ENCODE measurements at regions not wholly inside any gene's neighbourhood (a gene's known extent, or its start where the extent isn't known, plus 50 kb on each side); places are given as distances from the start of the nearest gene placed in this dataset.

GRCh38 chr5:124670722-124671184 lies 75.7 kb downstream of the ZNF608 start:
- Histone ChIP-seq H3K56ac (replicated peaks; ENCODE audit: insufficient read length, low read depth, low read length) (no peak overlapping the region), H3K4me1 (replicated peaks in 1 of 4; ENCODE audit: control insufficient read depth in 3 of 4, insufficient read depth in 4 of 4, low read length in 3 of 4) (peaks cover 2 to 19% (median 9%) of the 10 kb centered on the region in 4 experiments; a peak in 6 of 7 replicates), H2BK12ac (ENCODE audit: low read depth, low read length) (no peak overlapping the region), H3K4me2 (ENCODE audit: insufficient read depth in 1 of 2, low read depth in 2 of 2, low read length in 2 of 2) (0 out of 4 replicates have a peak overlapping the region, but pooled peaks of 1 of the 2 experiments have one; percentile 20), H3K9ac (replicated peaks in 1 of 4; ENCODE audit: extremely low read depth in 1 of 4, low read depth in 3 of 4, low read length in 3 of 4) (no peak overlapping the region), H2AFZ (ENCODE audit: low read length) (no peak overlapping the region), H3K9me3 (ENCODE audit: insufficient read depth in 2 of 2, low read depth in 1 of 2, low read length in 1 of 2) (no peaks in the 10 kb centered on the region), H4K20me1 (replicated peaks in 1 of 2; ENCODE audit: control insufficient read depth in 1 of 2, insufficient read depth in 2 of 2, low read length in 2 of 2) (peaks cover 2 to 4% of the 10 kb centered on the region in 2 experiments), H3K4ac (replicated peaks; ENCODE audit: insufficient read length, low read depth, low read length) (no peak overlapping the region), H3K14ac (ENCODE audit: insufficient read length) (no peak overlapping the region), H3K23ac (ENCODE audit: insufficient read length) (no peak overlapping the region), H3K4me3 (ENCODE audit: extremely low read depth in 1 of 4, insufficient read depth in 2 of 4, low read depth in 3 of 4, low read length in 4 of 4) (no peak overlapping the region), H3K27ac (ENCODE audit: low read depth, low read length) (no peak overlapping the region), H3K27me3 (replicated peaks in 1 of 4; ENCODE audit: control insufficient read depth in 3 of 4, extremely low read depth in 1 of 4, insufficient read depth in 3 of 4, low read length in 3 of 4) (no peaks in the 10 kb centered on the region), H3K23me2 (ENCODE audit: low read depth, low read length) (no peaks in the 10 kb centered on the region), H2BK120ac (replicated peaks; ENCODE audit: low read depth, low read length) (no peak overlapping the region), H2AK5ac (ENCODE audit: low read depth, low read length) (no peak overlapping the region), H2BK20ac (ENCODE audit: low read length) (no peak overlapping the region), H2BK15ac (ENCODE audit: low read length) (no peak overlapping the region), H3K36me3 (ENCODE audit: control insufficient read depth in 2 of 4, insufficient read depth in 4 of 4, low read length in 3 of 4) (no peaks in the 10 kb centered on the region; a peak in 1 of 8 replicates), H3K18ac (ENCODE audit: extremely low read depth, low read length) (no peak overlapping the region), H3K79me2 (ENCODE audit: control insufficient read depth in 1 of 2, insufficient read depth in 2 of 2, low read length in 2 of 2) (peaks cover 4 to 99% of the 10 kb centered on the region in 2 experiments), H4K91ac (replicated peaks; ENCODE audit: insufficient read length, low read length) (no peak overlapping the region), H2BK5ac (ENCODE audit: low read depth, low read length) (no peak overlapping the region), H3K79me1 (ENCODE audit: low read depth, low read length) (peaks cover 13% of the 10 kb centered on the region), H4K8ac (ENCODE audit: extremely low read depth, insufficient read depth, low read length) (no peak overlapping the region), H4K5ac (ENCODE audit: insufficient read length, low read depth, low read length) (no peak overlapping the region)
- FAIRE-seq, result peak; percentile 42
- ChIA-PET POLR2A (ENCODE audit: partially characterized antibody) (interaction anchor here (0.6 to 1.5 kb wide), 3 partner anchors 8 to 12 kb away, joined by 3 to 5 read pairs (median 3); no protein-coding TSS in a partner anchor), CTCF (ENCODE audit: partially characterized antibody) (no interaction called here)
- no peak for DNase-seq (ENCODE audit: low read depth in 1 of 2, low spot score in 2 of 2)
- 58% methylated on average over 3 of the region's 3 CpGs; no CpG with 5 or more reads in 1 of the 2 experiments for WGBS, 2 experiments (ENCODE audit: extremely low coverage in 1 of 2, insufficient coverage in 1 of 2, insufficient read length in 1 of 2, insufficient replicate concordance in 2 of 2, low coverage in 1 of 2, low lambda C conversion rate in 2 of 2, missing lambda C conversion rate in 1 of 2)
- no peak for TF ChIP-seq GTF2F1 (IDR thresholded peaks at IDR 0.05; ENCODE audit: borderline replicate concordance, low read depth, low read length)
- TF ChIP-seq ATF2 (IDR thresholded peaks at IDR 0.05; ENCODE audit: low read length), result no peak
- no peak for TF ChIP-seq CBX8 (IDR thresholded peaks at IDR 0.05; ENCODE audit: borderline replicate concordance, low read depth, low read length)
- no peak for TF ChIP-seq BRCA1 (IDR thresholded peaks at IDR 0.05; ENCODE audit: low read depth, low read length)
- TF ChIP-seq BCL11A (IDR thresholded peaks at IDR 0.05; ENCODE audit: low read depth in 2 of 2, low read length in 2 of 2), result no peak
- TF ChIP-seq CHD2 (IDR thresholded peaks at IDR 0.05; ENCODE audit: low read length), result no peak
- TF ChIP-seq ZNF274 (IDR thresholded peaks at IDR 0.05; ENCODE audit: borderline replicate concordance, extremely low read depth, low read length), result no peak
- TF ChIP-seq CTCF (IDR thresholded peaks at IDR 0.05; ENCODE audit: control extremely low read depth in 1 of 3, insufficient read depth in 1 of 3, low read depth in 1 of 3, low read length in 3 of 3), result no peak

All from H1 (cell line).